Activated naive CD8-positive, alpha-beta T cell treated with anti-CD3 and anti-CD28 coated beads, Interleukin-2, amount 50 U/mL, for 16 hours (primary cell): ENCODE measurements at regions not wholly inside any gene's neighbourhood (a gene's known extent, or its start where the extent isn't known, plus 50 kb on each side); places are given as distances from the start of the nearest gene placed in this dataset.
"Not testable (repeated sequence)": the region's sequence is repeated elsewhere in the genome, so short reads cannot be mapped to it uniquely, and the experiment has no call there.

ENCODE experiments used
- DNase-seq: peaks from one replicate; pipeline ENCODE4 v3.0.0-alpha.2; 2020; ENCODE audit warnings: low read depth, low spot score

DNA sequence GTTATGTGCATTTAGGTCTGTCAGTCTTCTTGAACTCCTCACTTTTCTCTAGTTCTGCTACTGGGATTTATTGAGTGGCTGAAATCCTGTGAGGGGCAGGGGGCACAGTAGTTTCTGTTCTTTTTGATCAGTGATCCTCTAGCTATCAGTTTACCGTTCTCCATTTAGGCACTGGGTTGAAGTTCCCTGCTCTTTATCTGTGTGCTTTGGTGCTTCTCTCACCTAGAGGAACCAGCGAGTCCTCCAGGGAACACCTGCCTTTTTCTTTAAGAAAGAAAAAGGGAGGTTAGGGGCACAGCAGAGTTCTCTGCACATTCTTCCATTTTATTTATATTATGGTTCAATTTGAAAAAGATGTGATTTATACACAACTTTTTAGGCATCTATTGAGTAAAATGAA lies 503.0 kb upstream of the AGA start:
- DNase-seq: no peak

DNA sequence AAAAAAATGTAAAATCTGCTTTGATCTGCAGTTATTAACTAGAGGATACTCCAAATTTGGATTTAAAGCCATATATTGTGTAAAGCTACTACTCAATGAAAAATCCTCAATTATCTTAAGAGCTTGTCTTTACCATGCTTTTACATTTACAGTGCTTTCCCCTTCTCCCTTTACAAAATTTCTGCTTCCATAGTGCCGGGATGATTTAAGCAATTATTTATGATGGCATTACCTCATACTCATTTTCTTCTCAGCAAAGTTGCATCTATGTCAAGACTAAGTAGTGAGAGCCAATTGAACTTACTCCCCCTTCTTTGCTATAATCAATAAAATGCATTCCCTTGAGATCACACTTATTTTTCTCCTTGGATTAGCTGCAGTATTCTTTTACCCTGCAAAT lies 505.4 kb upstream of the AGA start:
- DNase-seq: no peak

DNA sequence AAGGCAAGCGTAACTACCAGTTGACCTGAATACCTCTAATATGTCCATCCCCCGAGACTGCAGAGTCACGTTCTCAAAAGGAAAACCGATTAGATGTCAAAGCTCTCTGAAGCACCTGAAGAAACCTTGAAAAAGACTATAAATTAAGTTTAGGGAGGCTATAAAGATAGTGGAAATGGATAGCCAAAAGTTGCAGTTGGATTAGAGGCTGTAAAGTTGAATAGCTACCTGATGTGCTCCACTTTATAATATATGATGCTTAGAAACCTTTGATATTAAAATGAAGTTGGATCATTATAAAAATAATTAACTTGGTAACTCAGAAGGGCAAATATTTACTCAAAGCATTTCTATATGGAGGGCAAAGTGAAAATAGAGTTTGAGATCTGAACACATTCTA lies 506.6 kb upstream of the AGA start:
- DNase-seq: no peak

DNA sequence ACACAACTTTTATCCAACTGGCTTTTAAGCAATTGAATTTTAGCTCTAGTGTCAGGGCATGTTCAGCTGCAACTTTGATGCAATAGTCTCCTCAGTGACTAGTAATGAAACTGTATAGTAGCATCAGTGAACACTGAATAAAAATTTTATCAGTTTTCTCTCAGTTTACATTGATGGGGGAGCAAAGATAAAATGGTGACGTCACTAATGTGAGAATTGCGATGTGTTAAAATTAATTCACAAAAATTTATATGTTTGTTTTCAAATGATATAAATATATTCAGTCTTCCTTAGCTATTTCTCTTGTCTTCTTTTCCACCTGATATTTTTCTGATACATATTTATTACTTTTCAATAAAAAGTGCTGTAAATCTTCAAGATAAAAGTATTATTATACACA lies 508.8 kb upstream of the AGA start:
- DNase-seq: no peak

DNA sequence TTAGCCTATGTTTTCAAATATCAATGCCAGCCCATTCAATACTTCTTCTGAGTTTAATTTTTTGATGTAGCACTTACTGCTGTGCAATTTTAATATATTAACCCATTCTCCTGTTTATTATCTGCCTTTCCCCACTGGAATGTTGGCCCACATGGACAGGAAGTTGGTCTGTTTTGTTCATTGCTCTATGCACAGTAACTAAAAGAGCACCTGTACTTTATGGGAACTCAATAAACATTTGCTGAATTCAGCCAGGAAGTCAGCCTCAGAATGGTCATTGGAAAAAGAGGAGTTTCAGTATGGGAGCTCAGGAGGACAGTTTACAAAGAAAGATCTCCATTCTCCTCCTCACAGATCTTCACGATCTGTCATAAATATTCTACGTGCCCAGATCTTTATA lies 510.5 kb upstream of the AGA start:
- DNase-seq: no peak

DNA sequence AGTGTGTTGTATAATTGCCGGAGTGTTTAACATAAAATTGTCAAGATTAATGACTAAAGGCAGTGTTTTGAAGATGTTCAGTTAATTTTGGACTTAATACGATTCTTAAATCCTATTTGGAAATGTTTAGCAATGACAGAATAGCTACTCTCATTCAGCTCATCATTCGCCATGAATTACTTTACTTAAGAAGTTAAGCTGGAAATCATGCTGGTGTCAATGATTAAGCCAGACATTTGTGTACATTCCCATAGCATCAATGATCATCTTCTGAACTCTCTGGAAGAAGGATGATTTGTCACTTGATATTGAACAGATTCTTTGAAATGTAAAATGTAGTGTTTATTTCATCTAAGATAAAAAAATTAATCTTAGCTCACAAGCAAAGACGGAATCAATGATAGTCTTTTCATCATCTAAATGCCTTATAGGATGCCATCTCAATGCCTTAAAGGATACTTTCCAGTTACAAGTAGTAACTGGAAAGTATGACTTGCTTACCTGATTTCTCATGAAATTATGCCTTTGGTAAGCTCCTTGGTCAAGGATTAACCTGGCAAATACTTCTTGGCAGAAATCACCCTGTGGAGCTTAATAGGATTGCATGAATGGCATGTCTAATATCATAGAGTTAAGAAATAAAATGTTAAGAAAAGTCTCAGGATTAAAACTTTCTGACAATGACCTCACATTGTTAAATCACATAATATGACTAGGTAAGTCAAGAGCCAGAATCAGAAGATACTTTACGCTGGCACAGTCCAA lies 515.5 kb upstream of the AGA start:
- DNase-seq: no peak

DNA sequence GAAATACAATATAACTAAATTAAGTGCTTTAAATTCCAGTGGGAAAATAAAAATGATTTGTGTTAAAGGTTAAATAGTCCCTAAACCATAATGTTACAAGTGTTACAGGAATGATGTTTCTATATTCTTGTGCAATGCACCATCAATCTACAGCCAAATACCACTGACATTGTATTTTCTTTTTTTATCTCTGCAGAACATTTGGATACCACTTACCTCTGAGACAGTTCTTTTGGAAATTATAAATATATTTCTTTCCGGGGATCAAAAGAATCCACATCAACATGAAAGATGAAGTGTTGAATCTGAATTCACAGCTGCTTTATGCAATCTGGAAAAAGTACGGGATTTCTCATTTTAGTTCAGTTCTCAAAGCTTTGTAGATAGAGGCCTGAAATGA lies 518.3 kb upstream of the AGA start:
- no peak for DNase-seq

DNA sequence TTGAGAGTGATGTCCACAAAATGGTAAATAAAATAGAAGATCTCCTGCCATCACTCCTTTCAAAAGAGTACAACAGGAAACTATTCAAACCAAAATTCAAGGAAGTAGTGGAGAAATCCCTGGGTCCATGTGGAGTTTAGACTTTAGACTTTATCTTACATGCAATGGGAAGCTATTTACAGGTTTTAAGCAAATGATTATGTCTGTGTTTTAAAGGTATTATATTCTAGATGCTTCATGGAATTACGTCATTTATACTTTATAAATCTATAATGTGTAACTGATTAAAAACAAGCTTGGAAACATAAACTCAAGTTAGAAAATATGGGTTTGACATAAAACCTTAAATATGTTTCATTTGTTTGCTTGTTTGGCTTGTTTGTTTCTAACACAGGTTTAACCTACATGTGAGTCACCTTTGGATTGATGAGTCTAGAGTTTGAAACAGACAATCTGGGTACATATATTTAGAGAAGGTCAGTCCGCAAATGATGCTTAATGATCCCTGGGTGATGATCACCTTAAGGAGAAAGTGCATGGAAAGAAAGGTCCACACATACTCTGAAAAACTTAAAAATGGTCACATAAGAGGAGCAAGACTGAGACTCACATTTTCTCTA lies 519.6 kb upstream of the AGA start:
- DNase-seq: no peak

DNA sequence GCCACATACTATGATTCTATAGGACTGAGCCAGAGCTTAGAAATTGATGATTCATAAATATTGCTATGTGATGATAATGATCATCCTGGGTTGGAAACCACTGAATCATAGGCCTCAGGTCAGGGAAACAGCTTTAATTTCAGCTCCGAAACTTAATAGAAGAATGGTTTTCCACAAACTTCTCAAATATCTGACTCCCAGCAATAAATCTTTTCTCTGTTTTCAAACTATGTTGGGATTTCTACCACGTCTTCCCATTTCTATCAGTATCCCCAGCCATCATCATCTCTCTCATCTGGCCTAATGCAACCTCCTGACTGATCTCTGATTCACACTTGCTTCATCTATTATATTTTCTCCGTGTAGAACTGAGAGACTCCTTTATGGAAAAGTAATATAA lies 521.8 kb upstream of the AGA start:
- no peak for DNase-seq

DNA sequence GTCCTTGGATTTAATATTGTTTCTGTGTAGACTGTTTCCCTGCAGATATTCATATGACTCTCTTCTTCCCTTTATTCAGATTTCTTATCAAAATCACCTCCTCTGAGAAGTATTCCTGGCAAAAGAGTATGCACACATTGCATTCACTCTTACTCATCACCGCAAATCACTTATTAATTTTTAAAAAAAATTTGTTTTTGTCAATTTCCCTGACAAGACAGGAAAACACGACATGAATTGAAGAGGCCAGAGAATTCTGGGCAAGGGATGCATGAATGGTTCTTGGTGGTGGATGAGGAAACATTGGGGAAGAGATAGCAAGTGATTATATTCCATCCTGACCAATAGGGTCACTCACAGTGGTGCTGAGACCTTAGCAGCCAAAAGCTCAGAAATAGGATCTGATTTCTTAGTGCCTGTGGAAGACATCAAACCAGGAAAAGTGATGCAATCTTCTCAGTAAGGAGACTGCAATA lies 522.5 kb upstream of the AGA start:
- DNase-seq: no peak

DNA sequence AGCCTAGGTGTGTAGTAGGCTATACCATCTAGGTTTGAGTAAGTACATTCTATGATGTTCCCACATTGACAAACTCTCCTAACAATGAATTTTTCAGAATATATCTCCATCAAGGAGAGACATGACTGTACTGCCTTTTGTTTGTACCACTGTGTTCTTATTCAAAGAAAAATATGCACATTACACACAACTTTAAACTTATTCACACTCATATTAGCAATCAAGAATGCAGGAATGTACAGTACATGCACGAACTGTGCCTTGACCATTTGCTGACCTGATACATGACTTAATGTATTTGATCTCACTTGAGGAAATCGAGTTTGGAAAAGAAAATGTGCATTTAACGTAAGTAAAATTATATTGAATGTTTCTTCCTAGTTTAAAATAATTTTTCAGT lies 525.1 kb upstream of the AGA start:
- no peak for DNase-seq

DNA sequence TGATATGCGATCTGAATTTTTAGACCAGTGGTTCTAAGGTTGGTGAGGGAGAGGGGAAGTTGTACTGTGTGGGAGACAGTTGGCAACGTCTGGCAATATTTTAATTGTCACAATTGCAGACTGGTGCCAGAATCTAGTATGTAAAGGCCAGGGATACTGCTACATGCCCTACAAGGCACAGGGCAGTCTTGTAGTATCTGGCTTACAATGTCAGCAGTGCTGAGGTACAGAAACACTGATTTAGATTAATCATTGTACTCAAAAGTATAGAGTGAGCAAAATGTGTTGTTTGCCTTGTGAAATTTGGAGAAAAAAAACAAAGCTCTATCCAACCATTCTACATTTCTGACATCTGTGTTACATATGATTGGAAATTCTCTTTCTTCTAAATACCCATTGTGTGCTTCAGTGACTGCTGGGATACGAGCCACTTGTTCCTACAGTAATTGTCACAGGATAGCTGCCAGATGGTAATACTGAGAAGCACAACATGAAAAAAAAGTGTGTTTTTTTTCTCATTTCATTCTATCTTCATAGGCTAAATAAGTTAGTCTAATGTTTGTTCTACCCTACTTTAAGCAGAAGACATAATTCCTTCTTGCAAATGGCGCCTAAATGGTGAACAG lies 526.7 kb upstream of the AGA start:
- no peak for DNase-seq

DNA sequence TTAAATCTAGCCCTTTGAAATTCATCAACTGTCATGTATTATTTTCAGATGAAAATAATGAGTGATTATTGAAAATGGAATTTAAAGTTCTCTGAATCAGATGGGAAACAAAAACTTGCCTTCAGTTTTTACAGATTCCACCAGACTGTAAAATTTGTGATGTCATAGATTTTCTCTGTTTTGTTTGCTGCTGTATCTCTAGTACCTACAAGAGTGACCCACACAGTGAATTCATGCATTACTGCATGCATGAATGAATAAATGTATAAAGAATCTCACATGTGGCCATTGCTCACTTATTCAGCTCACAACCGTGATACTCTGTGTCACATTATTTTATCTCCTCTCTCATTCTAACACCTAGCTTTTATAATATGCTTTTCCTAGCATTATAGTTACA lies 532.2 kb upstream of the AGA start:
- no peak for DNase-seq

DNA sequence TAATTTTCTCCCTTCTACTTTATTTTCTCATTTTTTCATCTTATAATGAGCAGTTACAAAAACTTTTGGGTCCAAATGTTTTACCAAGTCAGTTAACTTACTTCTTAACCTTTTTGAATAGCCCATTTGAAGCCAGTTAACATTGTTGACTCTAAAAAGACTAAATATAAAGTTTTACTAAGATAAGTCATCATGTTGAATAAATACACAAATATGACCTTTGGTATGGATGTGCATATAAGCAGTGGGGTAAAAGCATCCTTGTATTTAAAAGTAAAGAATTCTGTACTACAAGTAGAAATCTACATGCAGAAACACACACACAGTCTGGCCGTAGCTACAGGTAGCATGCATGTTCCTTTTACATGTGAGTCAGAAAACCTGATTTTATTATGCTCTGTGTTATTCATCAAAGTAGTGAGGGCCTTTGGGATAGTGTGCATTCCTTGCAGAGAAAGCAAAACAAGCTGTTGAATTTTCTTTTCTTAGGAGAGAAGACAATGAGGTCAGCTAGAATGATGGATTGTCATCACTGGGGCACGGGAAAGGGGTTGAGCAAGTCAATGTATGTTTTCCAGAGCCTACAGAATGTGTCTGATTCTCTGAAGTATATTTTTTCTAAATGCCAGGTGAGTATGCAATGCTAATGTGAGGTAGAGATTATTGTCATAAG lies 533.2 kb upstream of the AGA start:
- DNase-seq: no peak

DNA sequence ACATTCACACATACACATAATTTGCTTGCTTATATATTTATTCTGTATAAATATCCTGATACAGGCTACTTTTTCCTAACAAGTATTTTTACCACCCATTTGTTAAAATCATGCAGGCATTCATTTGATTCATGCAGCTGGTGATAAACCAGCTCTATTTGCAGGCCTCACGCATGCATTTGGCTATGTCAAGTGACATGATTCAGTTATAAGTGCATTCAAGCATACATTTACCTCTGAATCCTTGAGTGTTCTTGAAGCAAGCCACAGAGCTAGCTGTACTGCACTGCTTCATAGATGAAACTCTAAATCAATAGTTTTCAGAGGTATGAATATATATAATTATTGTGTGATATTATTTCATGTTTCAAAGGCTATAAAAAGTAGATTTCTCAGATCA lies 544.0 kb upstream of the AGA start:
- DNase-seq: no peak

DNA sequence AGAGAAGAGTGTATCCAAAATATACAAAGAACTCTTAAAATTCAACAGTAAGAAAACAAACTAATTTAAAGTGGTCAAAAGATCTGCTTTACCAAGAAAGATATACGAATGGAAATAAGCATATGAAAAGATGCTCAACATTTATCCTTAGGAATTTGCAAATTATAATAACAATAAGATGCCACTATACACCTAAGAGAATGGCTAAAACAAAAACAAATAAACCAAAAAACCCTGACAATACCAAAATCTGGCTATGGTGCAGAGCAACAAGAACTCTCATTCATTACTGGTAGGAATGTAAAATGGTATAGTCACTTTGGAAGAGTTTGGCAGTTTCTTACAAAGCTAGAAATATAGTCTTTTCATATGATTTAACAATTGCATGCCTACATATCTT lies 545.7 kb upstream of the AGA start:
- DNase-seq: no peak

DNA sequence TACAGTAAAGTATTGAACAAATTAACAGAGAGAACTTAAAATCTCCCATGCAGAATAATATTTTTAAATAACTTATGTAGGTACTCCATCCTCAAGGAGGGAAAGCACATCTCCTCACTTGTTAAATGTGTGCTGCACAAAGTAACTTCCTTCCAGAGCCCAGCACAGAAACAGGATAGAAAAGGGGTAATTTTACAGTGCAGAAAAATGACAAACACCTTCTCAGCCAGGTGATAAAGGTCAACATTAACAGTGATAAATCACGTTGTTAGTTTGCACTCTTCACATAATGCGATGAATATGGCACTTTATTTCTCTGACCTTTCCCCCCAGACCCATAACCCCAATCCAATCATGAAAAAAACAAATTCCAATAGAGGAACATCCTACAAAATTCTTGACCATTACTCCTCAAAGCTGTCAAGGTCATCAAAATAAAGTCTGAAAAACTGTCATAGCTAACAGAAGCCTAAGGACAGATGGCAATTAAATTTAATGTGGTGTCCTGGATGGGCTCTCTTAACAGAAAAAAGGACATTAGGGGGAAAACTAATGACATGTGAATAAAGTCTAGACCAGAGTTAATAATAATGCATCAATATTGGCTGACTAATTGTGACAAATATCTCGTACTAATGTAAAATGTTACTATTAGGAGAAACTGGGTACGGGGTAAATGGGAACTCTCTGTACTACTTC lies 547.4 kb upstream of the AGA start:
- DNase-seq: no peak

DNA sequence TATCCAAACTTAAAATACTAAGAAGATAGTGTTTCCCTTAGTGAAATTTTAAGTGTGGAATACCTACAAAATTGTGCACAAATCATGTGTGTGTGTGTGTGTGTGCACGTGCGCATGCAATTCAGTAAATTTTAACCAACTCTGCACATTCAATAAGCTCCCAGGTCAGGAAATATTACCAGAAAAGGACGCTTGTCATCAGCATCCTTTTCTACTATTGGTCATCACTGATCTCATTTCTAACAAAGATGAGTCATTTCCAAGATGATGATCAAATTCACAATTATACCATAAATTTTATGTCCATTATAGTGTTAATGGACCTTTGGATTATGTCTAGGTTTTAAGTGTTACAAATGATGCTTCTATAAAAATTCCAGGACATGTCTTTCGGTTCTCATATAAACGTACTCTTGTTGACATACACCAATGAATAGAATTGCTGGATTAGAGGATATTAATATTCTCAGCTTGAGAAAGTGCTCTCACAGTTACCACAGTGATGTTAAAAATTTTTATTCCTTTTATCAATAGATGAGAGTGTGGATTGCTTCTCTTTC lies 560.9 kb upstream of the AGA start:
- no peak for DNase-seq

DNA sequence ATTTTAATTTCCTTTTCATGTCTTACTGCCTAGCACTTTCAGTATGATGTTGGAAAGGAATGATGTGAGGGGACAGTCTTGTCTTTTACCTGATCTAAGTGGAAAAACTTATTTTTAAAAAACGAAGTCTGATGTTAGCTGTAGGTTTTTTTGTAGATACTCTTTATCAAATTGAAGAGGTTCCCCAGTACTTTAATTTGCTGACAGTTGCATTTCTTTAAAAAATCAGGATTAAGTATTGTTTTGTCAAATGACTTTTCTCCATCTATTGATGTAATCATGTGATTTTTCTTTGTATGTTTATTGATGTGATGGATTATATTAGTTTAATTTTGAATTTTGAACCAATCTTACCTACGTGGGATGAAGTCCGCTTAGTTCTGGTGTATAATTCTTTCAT lies 568.4 kb upstream of the AGA start:
- DNase-seq: no peak

DNA sequence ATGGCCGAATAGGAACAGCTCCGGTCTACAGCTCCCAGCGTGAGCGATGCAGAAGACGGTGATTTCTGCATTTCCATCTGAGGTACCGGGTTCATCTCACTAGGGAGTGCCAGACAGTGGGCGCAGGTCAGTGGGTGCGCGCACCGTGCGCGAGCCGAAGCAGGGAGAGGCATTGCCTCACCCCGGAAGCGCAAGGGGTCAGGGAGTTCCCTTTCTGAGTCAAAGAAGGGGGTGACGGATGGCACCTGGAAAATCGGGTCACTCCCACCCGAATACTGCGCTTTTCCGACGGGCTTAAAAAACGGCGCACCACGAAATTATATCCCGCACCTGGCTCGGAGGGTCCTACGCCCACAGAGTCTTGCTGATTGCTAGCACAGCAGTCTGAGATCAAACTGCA lies 572.8 kb upstream of the AGA start:
- not testable (repeated sequence) for DNase-seq

DNA sequence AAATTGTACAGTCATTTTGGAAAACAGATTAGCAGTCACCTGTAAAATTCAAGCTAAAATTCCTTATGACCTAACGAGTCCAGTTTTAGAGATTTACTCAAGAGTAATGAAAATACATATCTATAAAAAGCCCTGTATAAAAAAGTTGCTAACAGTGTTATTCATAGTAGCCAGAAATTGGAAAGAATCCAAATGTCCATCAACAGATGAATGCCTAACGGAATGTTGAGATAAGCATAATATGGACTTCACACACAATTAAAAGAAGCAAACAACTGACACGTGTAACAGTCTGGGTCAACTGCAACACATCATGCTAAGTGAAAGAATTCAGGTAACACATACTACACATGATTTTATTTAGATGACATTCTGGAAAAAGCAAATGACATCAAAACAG lies 584.8 kb upstream of the AGA start:
- no peak for DNase-seq

DNA sequence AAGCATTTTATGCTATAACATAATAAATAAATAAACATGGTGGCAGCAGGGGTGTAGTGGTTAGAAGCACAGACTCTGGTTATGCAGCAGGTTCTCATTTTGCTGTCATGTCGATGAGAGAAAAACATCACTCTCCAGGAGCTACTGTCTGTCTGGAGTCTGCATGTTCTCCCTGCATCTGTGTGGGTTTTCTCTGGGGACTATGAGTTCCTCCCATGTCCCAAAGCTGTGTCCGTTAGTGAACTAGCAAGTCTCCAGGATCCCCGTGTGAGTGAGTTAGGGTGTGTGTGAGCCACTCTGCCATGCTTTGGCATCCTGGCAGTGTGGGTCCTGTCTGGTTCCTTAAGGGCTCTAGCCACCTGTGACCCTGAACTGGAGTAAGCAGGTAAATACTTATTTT lies 585.6 kb upstream of the AGA start:
- no peak for DNase-seq
